ENCODE measurements at regions not wholly inside any gene's neighbourhood (a gene's known extent, or its start where the extent isn't known, plus 50 kb on each side); places are given as distances from the start of the nearest gene placed in this dataset.
A peak's percentile ranks its signal among the peaks of the same experiment; 100 is the strongest.

- DNase-seq: no peak
These were observed 393.4 kb downstream of the ZFHX3 start for GRCh38 chr16:72654535-72654934.

DNA sequence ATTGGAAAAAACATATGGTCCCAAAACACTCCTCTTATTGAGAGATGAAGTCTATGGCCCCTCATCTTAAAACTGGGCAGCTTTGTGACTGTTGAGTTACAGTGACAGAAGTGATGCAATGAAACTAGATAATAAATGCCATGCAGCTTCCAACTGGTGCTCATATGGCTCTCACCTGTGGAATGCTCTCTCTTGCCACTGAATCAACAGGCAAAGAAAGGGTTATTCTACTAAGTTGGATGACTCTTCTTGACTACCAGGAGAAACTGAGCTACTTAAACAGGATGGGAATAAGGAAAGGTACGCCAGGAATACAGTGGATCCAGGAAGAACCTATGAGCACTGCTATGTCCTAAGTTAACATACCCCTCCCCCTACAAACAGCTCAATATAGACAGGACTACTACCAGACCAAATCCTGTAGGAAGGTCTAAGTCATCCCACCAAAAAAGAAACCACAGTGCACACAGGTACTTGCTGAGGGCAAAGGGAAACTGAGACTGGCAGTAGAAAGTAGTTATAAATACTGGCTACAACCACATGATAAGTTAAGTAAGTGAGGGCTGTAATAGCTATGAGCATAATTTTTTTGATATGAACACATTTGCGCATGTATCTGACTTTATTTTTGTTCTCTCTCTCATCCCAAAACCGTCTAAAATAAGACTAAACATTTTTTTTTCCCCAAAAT lies 398.5 kb downstream of the ZFHX3 start:
- DNase-seq: no peak

DNA sequence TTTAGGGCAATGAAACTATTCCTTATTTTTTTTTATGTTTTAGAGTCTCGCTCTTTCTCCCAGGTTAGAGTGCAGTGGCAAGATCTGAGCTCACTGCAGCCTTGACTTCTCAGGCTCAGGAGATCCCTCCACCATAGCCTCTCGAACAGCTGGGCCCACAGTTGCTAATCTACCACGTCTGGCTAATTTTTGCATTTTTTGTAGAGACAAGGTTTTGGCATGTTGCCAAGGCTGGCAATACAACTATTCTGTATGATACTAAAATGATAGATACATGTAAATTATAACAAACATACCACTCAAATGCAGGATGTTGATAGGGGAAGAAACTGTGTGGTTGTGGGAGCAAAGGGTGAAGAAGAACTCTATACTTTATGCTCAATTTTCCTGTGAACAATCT lies 401.3 kb downstream of the ZFHX3 start:
- no peak for DNase-seq

- no peak for DNase-seq
These were observed 402.4 kb downstream of the ZFHX3 start for GRCh38 chr16:72645538-72645937.

GRCh38 chr16:72644911-72645310 lies 403.0 kb downstream of the ZFHX3 start:
- DNase-seq: no peak

- DNase-seq: no peak
These were observed 408.4 kb downstream of the ZFHX3 start for GRCh38 chr16:72639494-72639893.

DNA sequence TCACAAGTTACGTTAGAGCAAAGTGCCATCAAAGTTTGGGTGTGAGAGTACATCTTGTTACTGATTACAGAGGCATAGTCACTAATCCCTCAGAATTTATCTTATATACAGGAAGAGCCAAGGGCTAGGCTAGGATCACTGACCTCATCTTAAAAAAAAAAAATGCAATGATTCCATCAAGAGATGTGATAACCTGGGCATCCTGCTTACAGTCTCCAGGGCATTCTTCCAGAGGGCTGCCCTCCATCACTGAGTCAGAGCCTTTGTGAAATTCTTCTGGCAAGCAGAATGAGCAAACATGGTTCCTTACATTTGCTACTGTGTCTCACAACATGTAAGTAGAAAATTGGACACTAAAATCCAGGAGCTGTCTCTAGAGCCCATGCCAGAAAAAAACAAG lies 410.6 kb downstream of the ZFHX3 start:
- no peak for DNase-seq

GRCh38 chr16:72635694-72636093 lies 412.2 kb downstream of the ZFHX3 start:
- DNase-seq: no peak

- no peak for DNase-seq
These were observed 412.8 kb downstream of the ZFHX3 start for GRCh38 chr16:72635104-72635503.

GRCh38 chr16:72627182-72627896 lies 420.6 kb downstream of the ZFHX3 start:
- DNase-seq: peak; percentile 15

- no peak for DNase-seq
These were observed 421.3 kb downstream of the ZFHX3 start for GRCh38 chr16:72626623-72627022.

- DNase-seq: no peak
These were observed 426.3 kb downstream of the ZFHX3 start for GRCh38 chr16:72621651-72622050.

- no peak for DNase-seq
These were observed 427.1 kb downstream of the ZFHX3 start for GRCh38 chr16:72620853-72621252.

- no peak for DNase-seq
These were observed 427.6 kb downstream of the ZFHX3 start for GRCh38 chr16:72620348-72620747.

GRCh38 chr16:72615856-72616255 lies 432.1 kb downstream of the ZFHX3 start:
- DNase-seq: no peak

DNA sequence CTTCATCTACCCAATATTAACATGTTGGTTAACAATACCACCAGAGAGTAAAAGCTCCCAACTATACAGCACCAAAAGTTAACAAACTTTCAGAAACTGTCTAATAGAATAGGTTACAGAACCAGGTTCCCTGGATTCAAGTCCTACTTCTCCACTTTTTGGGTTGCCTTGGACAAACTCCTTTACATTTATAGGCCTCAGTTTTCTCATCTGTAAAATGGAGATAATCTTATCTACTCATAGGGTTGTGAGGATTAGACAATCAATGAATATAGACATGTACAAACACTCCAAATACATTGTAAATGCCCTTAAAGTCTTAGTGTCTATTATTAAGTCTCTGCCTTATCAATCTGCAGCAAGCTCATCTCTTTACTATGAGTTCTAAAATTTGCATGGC lies 435.2 kb downstream of the ZFHX3 start:
- no peak for DNase-seq

DNA sequence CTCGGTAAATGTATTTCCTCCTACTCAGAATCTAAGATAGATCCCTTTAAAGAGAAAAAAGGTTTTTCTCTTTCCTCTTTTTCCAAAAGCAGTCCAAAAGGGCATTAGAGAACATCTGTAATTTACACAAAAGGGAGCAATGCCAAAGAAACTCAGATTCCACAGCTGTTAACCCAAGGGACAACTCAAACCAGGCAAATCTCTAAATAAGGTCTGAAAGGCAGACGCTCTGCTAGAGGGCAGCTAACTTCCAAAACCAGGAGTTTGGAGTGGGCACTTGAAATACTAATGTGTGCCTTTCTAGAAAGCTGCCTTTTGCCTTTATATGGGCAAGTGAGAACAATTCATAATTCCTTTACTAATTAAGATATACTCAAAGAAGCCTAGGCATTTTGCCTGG lies 435.7 kb downstream of the ZFHX3 start:
- DNase-seq: no peak

- no peak for DNase-seq
These were observed 438.0 kb upstream of the PMFBP1 start for GRCh38 chr16:72609933-72610332.

GRCh38 chr16:72609066-72609465 lies 437.1 kb upstream of the PMFBP1 start:
- no peak for DNase-seq

GRCh38 chr16:72604375-72604774 lies 432.4 kb upstream of the PMFBP1 start:
- no peak for DNase-seq

- no peak for DNase-seq
These were observed 430.5 kb upstream of the PMFBP1 start for GRCh38 chr16:72602499-72602898.

DNA sequence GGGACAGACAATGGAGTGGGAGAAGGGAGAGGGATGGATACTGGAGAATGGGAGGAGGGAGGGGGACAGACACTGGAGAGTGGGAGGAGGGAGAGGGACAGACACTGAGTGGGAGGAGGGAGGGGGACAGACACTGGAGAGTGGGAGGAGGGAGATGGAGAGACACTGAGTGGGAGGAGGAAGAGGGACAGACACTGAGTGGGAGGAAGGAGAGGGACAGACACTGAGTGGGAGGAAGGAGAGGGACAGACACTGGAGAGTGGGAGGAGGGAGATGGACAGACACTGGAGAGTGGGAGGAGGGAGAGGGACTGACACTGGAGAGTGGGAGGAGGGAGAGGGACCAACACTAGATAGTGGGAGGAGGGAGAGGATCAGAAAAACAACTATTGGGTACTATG lies 426.7 kb upstream of the PMFBP1 start:
- no peak for DNase-seq

GRCh38 chr16:72597938-72598337 lies 426.0 kb upstream of the PMFBP1 start:
- DNase-seq: no peak

- no peak for DNase-seq
These were observed 424.4 kb upstream of the PMFBP1 start for GRCh38 chr16:72596373-72596772.

All from NCI-H2227 treated with DMSO at 0.1 percent for 48 hours (cell line).